ENCODE measurements at regions not wholly inside any gene's neighbourhood (a gene's known extent, or its start where the extent isn't known, plus 50 kb on each side); places are given as distances from the start of the nearest gene placed in this dataset.
A peak's percentile ranks its signal among the peaks of the same experiment; 100 is the strongest.

DNA sequence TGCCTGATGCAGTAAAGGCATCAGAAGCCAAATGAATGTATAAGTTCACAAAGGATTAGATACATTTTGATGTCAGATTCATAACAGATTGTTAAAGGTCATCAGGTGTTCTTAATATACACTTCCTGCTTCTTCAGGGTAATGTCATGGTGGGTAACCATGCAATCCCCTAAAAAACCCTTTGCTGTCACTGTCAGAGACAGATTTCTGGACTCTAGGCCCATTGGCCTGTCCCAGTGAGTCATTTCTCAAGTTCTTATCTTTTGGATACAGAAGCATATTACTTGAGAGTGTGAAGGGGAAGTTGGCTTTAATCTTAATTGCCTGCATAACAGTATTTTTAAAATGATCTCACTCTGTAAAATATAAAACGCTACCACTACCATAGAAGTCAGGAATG, 895.6 kb upstream of the MAP3K7 start:
- H3K4me3 ChIP-seq (ENCODE audit: low read depth, low read length): no peak overlapping the region
- TF ChIP-seq, protein P1, sequence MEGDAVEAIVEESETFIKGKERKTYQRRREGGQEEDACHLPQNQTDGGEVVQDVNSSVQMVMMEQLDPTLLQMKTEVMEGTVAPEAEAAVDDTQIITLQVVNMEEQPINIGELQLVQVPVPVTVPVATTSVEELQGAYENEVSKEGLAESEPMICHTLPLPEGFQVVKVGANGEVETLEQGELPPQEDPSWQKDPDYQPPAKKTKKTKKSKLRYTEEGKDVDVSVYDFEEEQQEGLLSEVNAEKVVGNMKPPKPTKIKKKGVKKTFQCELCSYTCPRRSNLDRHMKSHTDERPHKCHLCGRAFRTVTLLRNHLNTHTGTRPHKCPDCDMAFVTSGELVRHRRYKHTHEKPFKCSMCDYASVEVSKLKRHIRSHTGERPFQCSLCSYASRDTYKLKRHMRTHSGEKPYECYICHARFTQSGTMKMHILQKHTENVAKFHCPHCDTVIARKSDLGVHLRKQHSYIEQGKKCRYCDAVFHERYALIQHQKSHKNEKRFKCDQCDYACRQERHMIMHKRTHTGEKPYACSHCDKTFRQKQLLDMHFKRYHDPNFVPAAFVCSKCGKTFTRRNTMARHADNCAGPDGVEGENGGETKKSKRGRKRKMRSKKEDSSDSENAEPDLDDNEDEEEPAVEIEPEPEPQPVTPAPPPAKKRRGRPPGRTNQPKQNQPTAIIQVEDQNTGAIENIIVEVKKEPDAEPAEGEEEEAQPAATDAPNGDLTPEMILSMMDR (IDR thresholded peaks at IDR 0.05; ENCODE audit: low read depth, low read length): no peak
- in situ Hi-C loops (cut with HindIII; ENCODE audit: low sequenced_read_pairs): no loop called here
- no peak for DNase-seq (ENCODE audit: low read depth, low spot score)

DNA sequence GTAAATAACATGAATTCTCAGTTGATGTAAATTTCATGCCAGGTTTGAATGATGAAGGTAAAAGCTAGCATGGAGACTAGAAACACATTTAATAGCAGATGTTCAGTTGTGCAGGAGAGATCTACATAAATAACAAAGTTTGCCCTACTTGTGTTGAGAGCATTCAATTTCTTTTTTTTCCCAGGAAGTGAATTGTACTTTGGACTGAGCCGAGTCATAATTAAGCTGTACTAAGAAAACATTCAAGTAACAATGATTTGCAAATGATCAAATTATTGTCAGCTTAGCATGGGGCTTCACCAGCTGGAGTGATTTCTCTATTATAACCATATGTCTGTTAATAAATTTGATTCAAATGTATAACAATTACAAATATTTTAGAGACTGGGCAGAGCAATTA, 893.5 kb upstream of the MAP3K7 start:
- no peak for DNase-seq (ENCODE audit: low read depth, low spot score)
- TF ChIP-seq, protein P1 (IDR thresholded peaks at IDR 0.05; ENCODE audit: low read depth, low read length): no peak
- no peak overlapping the region for H3K4me3 ChIP-seq (ENCODE audit: low read depth, low read length)
- in situ Hi-C loops (cut with HindIII; ENCODE audit: low sequenced_read_pairs): no loop called here

DNA sequence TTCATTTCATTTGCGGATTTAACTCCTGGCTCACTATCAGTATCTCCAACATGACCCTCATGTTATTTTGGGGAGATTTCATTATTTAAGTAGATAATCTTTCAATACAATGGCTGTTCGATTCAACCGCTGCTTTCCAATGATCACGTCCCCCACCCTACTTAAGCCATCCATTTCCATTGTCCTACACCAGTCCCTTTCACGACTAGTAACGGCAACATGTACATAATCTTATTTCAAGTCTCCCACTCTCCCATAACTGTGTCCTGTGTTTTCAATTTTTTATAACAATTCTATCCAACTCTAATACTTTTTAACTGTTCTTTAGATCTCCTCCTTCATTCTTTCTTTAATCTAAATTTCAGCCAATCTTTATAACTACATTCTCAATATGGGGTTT, 890.8 kb upstream of the MAP3K7 start:
- in situ Hi-C loops (cut with HindIII; ENCODE audit: low sequenced_read_pairs): no loop called here
- DNase-seq (ENCODE audit: low read depth, low spot score): no peak
- TF ChIP-seq, protein P1 (IDR thresholded peaks at IDR 0.05; ENCODE audit: low read depth, low read length): no peak
- H3K4me3 ChIP-seq (ENCODE audit: low read depth, low read length): no peak overlapping the region

DNA sequence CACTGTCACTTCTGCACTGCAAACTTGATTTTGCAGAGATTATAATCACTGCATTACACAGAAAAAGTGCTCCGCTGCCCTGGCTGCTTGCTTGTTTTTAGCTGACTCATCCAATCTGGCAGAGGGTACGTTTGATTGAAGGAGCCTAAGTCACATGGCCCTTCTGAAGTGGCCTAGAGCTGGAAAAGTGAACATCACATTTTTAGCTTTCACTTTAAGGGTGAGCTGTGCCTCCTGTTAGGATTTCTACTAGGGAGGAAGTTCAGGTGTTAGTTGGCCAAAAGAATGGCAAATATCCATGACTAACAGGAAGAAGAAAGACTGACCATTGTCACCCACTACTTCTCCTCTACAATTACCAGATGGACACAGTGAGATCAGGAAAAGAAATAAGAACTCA, 889.1 kb upstream of the MAP3K7 start:
- in situ Hi-C loops (cut with HindIII; ENCODE audit: low sequenced_read_pairs): no loop called here
- TF ChIP-seq, protein P1 (IDR thresholded peaks at IDR 0.05; ENCODE audit: low read depth, low read length): no peak
- peak; percentile 69 for DNase-seq (ENCODE audit: low read depth, low spot score)
- H3K4me3 ChIP-seq (ENCODE audit: low read depth, low read length): no peak overlapping the region

DNA sequence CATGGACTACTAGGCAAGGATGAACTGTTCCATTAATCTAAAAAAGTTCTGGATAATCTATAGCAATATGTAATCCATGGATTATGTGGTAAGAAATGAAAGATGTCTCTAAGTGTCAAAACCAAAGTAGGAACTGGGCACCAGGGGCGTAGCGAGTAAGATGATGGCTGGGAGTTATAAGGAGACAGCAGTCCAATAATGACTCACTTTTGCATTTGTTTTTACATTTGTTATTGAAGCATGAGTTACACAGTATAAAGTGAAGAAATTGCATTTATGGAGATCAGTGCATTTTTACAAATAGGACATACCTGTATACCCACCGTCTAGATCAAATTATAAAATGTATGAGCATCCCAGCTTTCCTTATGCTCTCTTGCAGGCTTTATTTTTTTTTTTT, 878.5 kb upstream of the MAP3K7 start:
- DNase-seq (ENCODE audit: low read depth, low spot score): no peak
- no peak overlapping the region for H3K4me3 ChIP-seq (ENCODE audit: low read depth, low read length)
- TF ChIP-seq, protein P1 (IDR thresholded peaks at IDR 0.05; ENCODE audit: low read depth, low read length): no peak
- in situ Hi-C loops (cut with HindIII; ENCODE audit: low sequenced_read_pairs): no loop called here

DNA sequence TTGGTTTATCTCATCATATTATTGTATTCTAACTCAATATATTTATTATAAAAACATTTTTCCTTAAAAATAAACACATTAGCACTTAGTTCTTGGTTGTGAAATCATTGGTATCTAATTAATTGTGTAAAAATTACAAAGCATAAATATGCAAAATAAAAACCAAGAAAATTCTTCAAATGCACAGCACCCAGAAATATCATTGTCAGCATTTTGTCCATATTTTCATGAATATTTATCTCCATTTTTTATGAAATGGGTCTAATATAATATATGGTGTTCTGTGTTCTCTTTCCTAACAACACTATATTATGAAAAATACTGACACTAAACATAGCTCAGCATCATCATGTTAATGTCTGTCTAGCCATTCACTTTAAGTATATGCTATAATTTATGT, 877.8 kb upstream of the MAP3K7 start:
- in situ Hi-C loops (cut with HindIII; ENCODE audit: low sequenced_read_pairs): no loop called here
- TF ChIP-seq, protein P1 (IDR thresholded peaks at IDR 0.05; ENCODE audit: low read depth, low read length): no peak
- DNase-seq (ENCODE audit: low read depth, low spot score): no peak
- H3K4me3 ChIP-seq (ENCODE audit: low read depth, low read length): no peak overlapping the region

DNA sequence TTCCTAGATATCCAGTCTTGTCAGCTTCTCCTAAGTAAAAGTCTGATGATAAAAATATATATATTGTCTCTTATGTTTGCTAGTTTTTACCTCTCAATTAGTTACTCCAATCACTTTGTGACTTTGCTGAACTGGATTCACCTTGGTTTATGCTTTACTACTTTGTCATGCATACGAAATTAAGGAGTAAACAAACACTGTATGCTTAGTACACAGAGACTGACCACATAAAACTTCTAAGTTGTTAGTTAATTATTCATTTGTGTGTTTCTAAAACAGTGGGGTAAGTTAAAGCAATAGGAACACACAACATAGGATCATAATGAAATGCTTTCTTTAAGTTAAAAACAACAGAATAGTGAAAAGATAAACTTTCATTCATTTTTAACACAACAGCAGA, 877.3 kb upstream of the MAP3K7 start:
- TF ChIP-seq, protein P1 (IDR thresholded peaks at IDR 0.05; ENCODE audit: low read depth, low read length): no peak
- DNase-seq (ENCODE audit: low read depth, low spot score): no peak
- in situ Hi-C loops (cut with HindIII; ENCODE audit: low sequenced_read_pairs): no loop called here
- H3K4me3 ChIP-seq (ENCODE audit: low read depth, low read length): no peak overlapping the region

Data from astrocyte of the spinal cord (primary cell).